Colonic mucosa (tissue), 4 donors: ENCODE measurements at regions not wholly inside any gene's neighbourhood (a gene's known extent, or its start where the extent isn't known, plus 50 kb on each side); places are given as distances from the start of the nearest gene placed in this dataset.
"Not testable (repeated sequence)": the region's sequence is repeated elsewhere in the genome, so short reads cannot be mapped to it uniquely, and the experiment has no call there.

Source experiments
- DNase-seq: peaks from one replicate; pipeline ENCODE4 v3.0.0-alpha.2; 2020
- H3K27ac ChIP-seq: fragments of 200-600 bp; one replicate; pipeline ENCODE4 v1.8.0; 2021
- H3K27me3 ChIP-seq: fragments of 200-600 bp; one replicate; pipeline ENCODE4 v1.8.0; 2021
- H3K36me3 ChIP-seq: fragments of 200-600 bp; one replicate; pipeline ENCODE4 v1.8.0; 2021
- H3K4me1 ChIP-seq: fragments of 200-600 bp; one replicate; pipeline ENCODE4 v1.8.0; 2021; ENCODE audit warnings: mild to moderate bottlenecking
- H3K4me3 ChIP-seq: fragments of 200-600 bp; one replicate; pipeline ENCODE4 v1.8.0; 2021
- H3K9ac ChIP-seq, 2 donors: one replicate each; pipeline ENCODE4 v1.7.0; 2013; ENCODE audit warnings: control low read depth in 2 of 2, low read depth in 2 of 2, low read length in 2 of 2
- H3K9me3 ChIP-seq: fragments of 200-600 bp; one replicate; pipeline ENCODE4 v1.8.0; 2021
- CTCF ChIP-seq: fragments of 200-600 bp; IDR thresholded peaks from one replicate; pipeline ENCODE4 v1.8.0; 2022; ENCODE audit warnings: antibody characterized with exemption, mild to moderate bottlenecking
- intact Hi-C: fragments of 100-400 bp; cut with DNase I; formaldehyde crosslinking; loops from one replicate; pipeline ENCODE4 v1.14.1; 2022
- donor health status: healthy.
- donor health status: DM: no; HTN: no; CAD: no.
- donor health status: DM: no; HTN: no; CAD: no.

GRCh38 chr12:5273709-5274108 lies 158.2 kb upstream of the NTF3 start:
- DNase-seq, result peak; percentile 13
- H3K27ac ChIP-seq, result no peak overlapping the region
- no peaks in the 10 kb centered on the region for H3K27me3 ChIP-seq
- intact Hi-C loops, result no loop called here
- H3K36me3 ChIP-seq, result no peaks in the 10 kb centered on the region
- no peak overlapping the region for H3K9ac ChIP-seq
- no peak overlapping the region for H3K4me3 ChIP-seq
- TF ChIP-seq CTCF, result no peak
- H3K4me1 ChIP-seq, result no peaks in the 10 kb centered on the region
- H3K9me3 ChIP-seq, result no peaks in the 10 kb centered on the region

GRCh38 chr12:5276327-5276880 lies 155.5 kb upstream of the NTF3 start:
- no peak for TF ChIP-seq CTCF
- Histone ChIP-seq H3K9ac (no peak overlapping the region), H3K4me1 (no peaks in the 10 kb centered on the region), H3K4me3 (no peak overlapping the region), H3K36me3 (no peaks in the 10 kb centered on the region), H3K27ac (no peak overlapping the region), H3K27me3 (no peaks in the 10 kb centered on the region), H3K9me3 (no peaks in the 10 kb centered on the region)
- peak; percentile 7 for DNase-seq
- intact Hi-C loops, result no loop called here

GRCh38 chr12:5280086-5280485 lies 151.8 kb upstream of the NTF3 start:
- Histone ChIP-seq H3K27me3 (no peaks in the 10 kb centered on the region), H3K36me3 (no peaks in the 10 kb centered on the region), H3K9ac (no peak overlapping the region), H3K9me3 (no peaks in the 10 kb centered on the region), H3K4me3 (no peak overlapping the region), H3K4me1 (no peaks in the 10 kb centered on the region), H3K27ac (no peak overlapping the region)
- intact Hi-C loops, result no loop called here
- DNase-seq, result no peak
- TF ChIP-seq CTCF, result no peak

GRCh38 chr12:5290368-5290767 lies 141.5 kb upstream of the NTF3 start:
- H3K9ac ChIP-seq, H3K27me3 ChIP-seq, DNase-seq, H3K27ac ChIP-seq, H3K4me1 ChIP-seq, H3K9me3 ChIP-seq, H3K36me3 ChIP-seq, intact Hi-C loops: not testable (repeated sequence)
- H3K4me3 ChIP-seq, result peak overlapping the region; percentile 7

GRCh38 chr12:5292651-5293050 lies 139.3 kb upstream of the NTF3 start:
- no peak for TF ChIP-seq CTCF
- Histone ChIP-seq H3K9ac (no peak overlapping the region), H3K4me3 (no peak overlapping the region), H3K27me3 (no peaks in the 10 kb centered on the region), H3K4me1 (no peaks in the 10 kb centered on the region), H3K36me3 (no peaks in the 10 kb centered on the region), H3K9me3 (no peaks in the 10 kb centered on the region), H3K27ac (no peak overlapping the region)
- DNase-seq, result no peak
- intact Hi-C loops, result no loop called here

- Histone ChIP-seq H3K4me3 (no peak overlapping the region), H3K9me3 (no peaks in the 10 kb centered on the region), H3K4me1 (no peaks in the 10 kb centered on the region), H3K27me3 (no peaks in the 10 kb centered on the region), H3K36me3 (no peaks in the 10 kb centered on the region), H3K27ac (no peak overlapping the region), H3K9ac (no peak overlapping the region)
- no peak for TF ChIP-seq CTCF
- DNase-seq, result no peak
- intact Hi-C loops, result no loop called here
These were observed 138.1 kb upstream of the NTF3 start for GRCh38 chr12:5293773-5294172.
